ENCODE measurements at regions not wholly inside any gene's neighbourhood (a gene's known extent, or its start where the extent isn't known, plus 50 kb on each side); places are given as distances from the start of the nearest gene placed in this dataset.

DNA sequence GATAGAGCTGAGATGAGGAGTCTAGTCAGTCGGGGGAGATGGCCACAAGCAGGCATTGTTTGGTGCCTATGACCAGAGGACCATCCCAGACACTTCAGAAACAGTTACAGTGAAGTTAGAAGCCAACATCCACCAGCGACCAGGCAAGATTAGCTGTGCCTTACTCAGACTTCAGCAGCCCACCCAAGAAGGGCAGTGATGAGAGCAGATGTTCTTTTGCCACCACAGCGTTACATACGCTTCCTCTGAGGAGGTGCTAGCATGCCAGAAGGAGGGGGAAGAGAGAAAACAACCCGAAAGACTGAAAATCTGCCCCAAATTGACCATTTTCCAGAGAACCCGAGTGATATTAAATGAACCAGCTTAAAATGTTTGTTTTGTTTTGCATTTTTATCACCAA, 186.8 kb downstream of the PRL start:
- Mint-ChIP-seq H3K9me3 (peaks cover 5% of the 10 kb centered on the region), H3K36me3 (peaks cover 11% of the 10 kb centered on the region), H3K27ac (no peak overlapping the region), H3K27me3 (no peaks in the 10 kb centered on the region), H3K4me3 (no peak overlapping the region), H3K4me1 (ENCODE audit: unreplicated experiment) (peaks cover 3% of the 10 kb centered on the region)
- no peak for TF ChIP-seq CTCF (conservative IDR thresholded peaks at IDR 0.05)
- no peak for DNase-seq (ENCODE audit: extremely low spot score, unreplicated experiment)

DNA sequence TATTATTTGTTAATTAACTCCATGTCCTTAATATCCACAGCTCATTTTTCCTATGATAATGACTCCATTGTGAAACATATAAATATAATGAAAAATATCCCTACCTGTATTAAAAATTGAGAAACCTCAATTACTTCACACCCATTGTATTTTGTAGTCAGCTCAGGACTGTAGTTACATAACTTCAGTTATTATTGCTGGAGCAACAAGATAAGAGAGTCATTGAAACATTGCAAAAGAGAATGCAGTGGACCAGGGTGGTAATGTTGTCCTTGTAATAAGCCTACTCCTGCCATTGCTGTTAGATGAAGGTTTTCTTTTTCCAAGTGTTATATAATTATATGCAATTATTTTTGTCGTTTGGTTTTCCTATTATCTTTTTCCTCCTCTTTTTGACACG, 184.4 kb downstream of the PRL start:
- Mint-ChIP-seq H3K27me3 (no peaks in the 10 kb centered on the region), H3K36me3 (peaks cover 18% of the 10 kb centered on the region), H3K4me1 (ENCODE audit: unreplicated experiment) (peaks cover 10% of the 10 kb centered on the region), H3K9me3 (peaks cover 9% of the 10 kb centered on the region), H3K27ac (no peak overlapping the region), H3K4me3 (no peak overlapping the region)
- no peak for TF ChIP-seq CTCF (conservative IDR thresholded peaks at IDR 0.05)
- no peak for DNase-seq (ENCODE audit: extremely low spot score, unreplicated experiment)

- Mint-ChIP-seq H3K36me3 (peaks cover 24% of the 10 kb centered on the region), H3K27ac (no peak overlapping the region), H3K27me3 (no peaks in the 10 kb centered on the region), H3K4me1 (ENCODE audit: unreplicated experiment) (peaks cover 9% of the 10 kb centered on the region), H3K4me3 (no peak overlapping the region), H3K9me3 (peaks cover 9% of the 10 kb centered on the region)
- TF ChIP-seq CTCF (conservative IDR thresholded peaks at IDR 0.05) = no peak
- no peak for DNase-seq (ENCODE audit: extremely low spot score, unreplicated experiment)
These were observed 183.6 kb downstream of the PRL start for GRCh38 chr6:22113026-22113766.

GRCh38 chr6:22115559-22115958, 181.3 kb downstream of the PRL start:
- Mint-ChIP-seq H3K27me3 (no peaks in the 10 kb centered on the region), H3K27ac (no peak overlapping the region), H3K36me3 (peaks cover 43% of the 10 kb centered on the region), H3K9me3 (peaks cover 9% of the 10 kb centered on the region), H3K4me1 (ENCODE audit: unreplicated experiment) (peaks cover 6% of the 10 kb centered on the region), H3K4me3 (no peak overlapping the region)
- TF ChIP-seq CTCF (conservative IDR thresholded peaks at IDR 0.05) = no peak
- no peak for DNase-seq (ENCODE audit: extremely low spot score, unreplicated experiment)

DNA sequence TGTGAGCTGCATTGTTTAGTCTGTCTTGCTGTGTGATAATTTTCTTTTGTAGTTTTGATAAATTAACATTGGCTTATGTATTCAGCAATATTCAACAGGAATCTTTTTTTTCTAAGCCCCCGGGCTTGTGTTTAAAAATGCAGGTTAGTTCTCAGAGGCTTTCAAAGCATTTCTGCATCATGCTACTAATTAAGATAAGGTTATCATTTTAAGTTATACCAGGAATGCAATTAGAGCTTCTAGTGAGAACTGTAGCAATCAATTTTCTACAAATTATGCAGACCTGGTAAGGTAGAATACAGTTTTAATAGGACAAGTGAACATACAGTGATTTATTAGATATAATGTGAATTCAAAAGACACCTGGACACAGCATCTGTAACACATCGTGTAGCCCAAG, 179.2 kb downstream of the PRL start:
- Mint-ChIP-seq H3K36me3 (peaks cover 43% of the 10 kb centered on the region), H3K27ac (no peak overlapping the region), H3K4me1 (ENCODE audit: unreplicated experiment) (peaks cover 6% of the 10 kb centered on the region), H3K4me3 (no peak overlapping the region), H3K27me3 (no peaks in the 10 kb centered on the region), H3K9me3 (peaks cover 4% of the 10 kb centered on the region)
- TF ChIP-seq CTCF (conservative IDR thresholded peaks at IDR 0.05) = no peak
- no peak for DNase-seq (ENCODE audit: extremely low spot score, unreplicated experiment)

Measured in type B pancreatic cell (in vitro differentiated cells).